Lung (tissue), 11 donors: ENCODE measurements at regions not wholly inside any gene's neighbourhood (a gene's known extent, or its start where the extent isn't known, plus 50 kb on each side); places are given as distances from the start of the nearest gene placed in this dataset.

Experiments used
- ATAC-seq: fragments of 200-7000 bp; cut with Tn5 transposase; one replicate; pipeline ENCODE4 v1.9.1; 2020; ENCODE audit warnings: moderate number of reproducible peaks; ENCODE audit not compliant: insufficient read depth, low FRiP score
- DNase-seq, 3 donors: peaks; one replicate each; pipeline ENCODE4 v3.0.0-alpha.2; 2013 to 2017
- H3K27ac ChIP-seq, 2 donors: one replicate each; pipeline ENCODE4 v1.5.1; 2013; ENCODE audit warnings: mild to moderate bottlenecking in 2 of 2, moderate library complexity in 2 of 2, control low read depth in 1 of 2, inconsistent platforms in 1 of 2, low read depth in 1 of 2, low read length in 1 of 2
- H3K27me3 ChIP-seq, 3 donors: one replicate each; pipeline ENCODE4 v1.5.1; 2013; ENCODE audit warnings: low read length in 2 of 3; ENCODE audit not compliant: control insufficient read depth in 3 of 3, insufficient read depth in 3 of 3
- H3K36me3 ChIP-seq, 4 donors: one replicate each; pipeline ENCODE4 v1.5.1; 2013; ENCODE audit warnings: low read length in 4 of 4, mild to moderate bottlenecking in 1 of 4, moderate library complexity in 1 of 4; ENCODE audit not compliant: control insufficient read depth in 4 of 4, insufficient read depth in 4 of 4
- H3K4me1 ChIP-seq, 5 donors: one replicate each; pipeline ENCODE4 v1.5.1; 2013; ENCODE audit warnings: low read length in 5 of 5, mild to moderate bottlenecking in 2 of 5, moderate library complexity in 1 of 5; ENCODE audit not compliant: control insufficient read depth in 5 of 5, insufficient read depth in 5 of 5
- H3K4me3 ChIP-seq: one replicate; pipeline ENCODE4 v1.5.1; 2013; ENCODE audit warnings: mild to moderate bottlenecking, control low read depth, moderate library complexity
- H3K9ac ChIP-seq, 2 donors: one replicate each; pipeline ENCODE4 v1.5.1; 2013; ENCODE audit warnings: low read length in 2 of 2, control low read depth in 1 of 2; ENCODE audit not compliant: insufficient read depth in 1 of 2
- H3K9me3 ChIP-seq, 4 donors: one replicate each; pipeline ENCODE4 v1.5.1; 2013; ENCODE audit warnings: low read length in 3 of 4, mild to moderate bottlenecking in 1 of 4, moderate library complexity in 1 of 4; ENCODE audit not compliant: control insufficient read depth in 4 of 4, insufficient read depth in 3 of 4
- CTCF ChIP-seq: IDR thresholded peaks from 2 replicates; pipeline ENCODE4 v1.5.1; 2012; ENCODE audit warnings: mild to moderate bottlenecking; ENCODE audit errors: control extremely low read depth, extremely low read depth
- WGBS, 2 donors: extraction: QIAGEN DNeasy Blood & Tissue Kit; methylation state at CpG; one replicate each; pipeline ENCODE4 v1.1.7; 2013; 5-methylcytosine and 5-hydroxymethylcytosine counted together
- donor health status: control.
- donor health status: control.
- donor health status: Bipolar disorder and iron deficiency.
- donor health status: healthy.
- donor health status: DM: yes; HTN: yes; CAD: no.

DNA sequence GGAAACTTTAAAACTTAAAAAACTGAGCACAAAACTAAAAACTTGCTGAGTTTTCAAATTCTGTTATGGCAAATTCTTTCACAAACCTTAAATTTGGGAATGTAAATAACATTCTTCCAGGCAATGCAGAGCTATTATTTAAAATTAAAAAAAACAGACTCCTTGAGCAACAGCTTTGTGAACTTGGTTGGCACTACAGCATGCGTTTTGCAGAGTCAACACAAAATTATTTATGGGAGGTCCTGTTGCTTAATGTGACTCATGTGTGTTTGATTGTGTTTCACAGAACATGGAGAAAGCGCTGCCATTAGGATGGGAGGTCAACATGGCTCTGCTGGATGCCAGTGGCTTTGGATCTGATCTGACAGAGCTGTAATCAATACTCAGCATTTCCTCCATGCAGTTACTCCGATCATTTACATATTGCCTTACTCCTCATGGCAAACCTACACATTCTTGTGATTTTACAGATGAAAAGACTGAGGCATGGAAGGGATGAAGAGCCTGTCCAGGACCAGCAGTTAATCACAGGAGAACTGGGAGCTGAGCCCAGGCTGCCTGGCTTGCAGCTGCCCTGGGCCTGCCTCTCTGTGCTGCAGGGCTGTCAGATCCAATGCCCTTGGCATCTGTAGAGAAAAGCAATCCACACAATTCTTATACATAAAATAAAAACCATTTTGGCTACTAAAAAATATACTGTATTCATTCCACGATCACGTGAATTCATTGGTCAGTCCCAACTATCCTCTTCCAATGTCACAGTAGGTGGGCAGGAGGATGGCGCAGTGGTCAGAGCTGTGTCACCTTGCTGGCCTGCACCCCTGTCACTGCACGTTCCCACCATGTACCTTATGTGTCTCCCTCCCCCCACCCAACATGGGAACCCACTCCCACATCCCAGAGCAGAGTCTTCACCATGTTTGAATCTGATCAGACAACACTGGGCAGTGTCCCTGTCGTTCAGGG is 200.9 kb downstream of the CXCL12 start:
- TF ChIP-seq CTCF: no peak
- H3K9ac ChIP-seq: no peak overlapping the region
- no peaks in the 10 kb centered on the region for H3K27me3 ChIP-seq
- 82 to 83% methylated on average over 8 of the region's 8 CpGs for WGBS, 2 donors
- H3K4me1 ChIP-seq: peaks cover 0 to 27% (median 0%) of the 10 kb centered on the region in 5 donors
- H3K36me3 ChIP-seq: no peaks in the 10 kb centered on the region
- H3K9me3 ChIP-seq: peaks cover 0 to 2% (median 0%) of the 10 kb centered on the region in 4 donors
- no peak for ATAC-seq
- DNase-seq: peak in 2 of 3 donors; percentile 66 to 77
- H3K4me3 ChIP-seq: no peak overlapping the region
- no peak overlapping the region for H3K27ac ChIP-seq

GRCh38 chr10:44182909-44183308 is 202.0 kb downstream of the CXCL12 start:
- WGBS, 2 donors: 72 to 90% methylated on average over 2 of the region's 2 CpGs
- no peak for TF ChIP-seq CTCF
- DNase-seq: no peak
- no peak for ATAC-seq
- Histone ChIP-seq H3K9ac (no peak overlapping the region), H3K4me1 (peaks cover 0 to 27% (median 0%) of the 10 kb centered on the region in 5 donors), H3K27ac (no peak overlapping the region), H3K36me3 (no peaks in the 10 kb centered on the region), H3K9me3 (peaks cover 0 to 2% (median 0%) of the 10 kb centered on the region in 4 donors), H3K4me3 (no peak overlapping the region), H3K27me3 (no peaks in the 10 kb centered on the region)

DNA sequence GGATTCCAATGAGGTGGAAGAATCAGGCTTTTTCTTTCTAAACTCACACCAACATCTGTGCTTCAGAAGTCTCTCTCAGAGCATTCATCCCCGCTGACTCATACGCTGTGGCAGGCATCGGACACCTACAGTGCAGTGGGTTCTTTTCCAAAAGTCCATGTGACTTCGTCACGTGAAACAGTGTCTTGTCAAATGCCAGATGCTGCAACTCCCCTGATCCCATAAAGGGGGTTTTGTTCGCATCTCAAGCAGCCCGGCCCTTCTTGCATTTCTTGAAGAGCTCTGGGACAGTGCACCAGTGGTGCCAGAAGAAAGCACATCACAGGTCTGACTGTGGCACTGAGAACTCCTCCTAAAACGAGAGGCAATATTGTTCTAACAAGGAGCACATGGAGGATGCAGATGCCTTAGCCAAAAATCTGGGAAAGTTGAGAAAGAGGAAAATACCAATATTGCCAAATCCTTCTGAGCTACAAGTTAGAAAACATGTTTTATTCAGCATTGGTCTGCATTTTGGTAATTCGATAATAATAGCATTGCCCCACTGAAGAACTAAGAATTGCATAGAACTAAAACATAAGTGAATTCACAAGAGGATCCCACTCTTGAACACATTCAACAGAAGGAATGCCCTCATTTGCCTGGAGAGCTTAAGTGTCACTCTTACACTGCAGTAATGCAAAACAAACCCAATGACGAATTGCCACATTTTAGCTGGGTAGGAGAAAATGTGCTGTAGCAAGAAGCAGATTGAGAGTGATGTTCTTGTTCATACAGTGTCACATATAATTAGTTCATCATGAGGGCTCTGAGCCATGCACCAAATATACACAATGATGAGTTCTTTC is 204.4 kb downstream of the CXCL12 start:
- Histone ChIP-seq H3K4me1 (peaks cover 0 to 21% (median 0%) of the 10 kb centered on the region in 5 donors), H3K9ac (no peak overlapping the region), H3K9me3 (no peaks in the 10 kb centered on the region), H3K36me3 (no peaks in the 10 kb centered on the region), H3K27me3 (no peaks in the 10 kb centered on the region), H3K4me3 (no peak overlapping the region), H3K27ac (no peak overlapping the region)
- no peak for ATAC-seq
- DNase-seq: no peak
- no peak for TF ChIP-seq CTCF
- WGBS, 2 donors: 83 to 85% methylated on average over 10 of the region's 10 CpGs
